ENCODE measurements at regions not wholly inside any gene's neighbourhood (a gene's known extent, or its start where the extent isn't known, plus 50 kb on each side); places are given as distances from the start of the nearest gene placed in this dataset.

DNA sequence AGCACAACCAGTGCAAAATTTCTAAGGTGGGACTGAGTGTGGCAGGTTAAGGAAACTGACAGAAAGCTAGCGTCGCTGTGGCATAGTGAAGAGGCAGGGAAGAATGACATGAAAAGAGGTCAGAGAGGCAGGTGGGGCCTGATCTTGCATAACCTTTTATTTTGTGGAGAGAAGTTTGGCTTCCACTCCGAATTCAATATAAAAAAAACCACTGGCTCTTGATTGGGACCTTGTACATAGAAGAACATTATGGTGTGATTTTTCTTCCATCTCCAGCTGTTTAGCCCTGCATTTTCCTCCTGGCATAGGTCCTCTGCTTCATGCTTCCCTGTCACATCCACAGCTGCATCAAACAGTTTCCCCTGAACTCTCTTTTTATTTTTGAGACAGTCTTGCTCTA is 170.5 kb upstream of the MEOX2 start:
- in situ Hi-C loops (cut with MboI), result no loop called here

More for the DNA sequence above, 170.5 kb upstream of the MEOX2 start:
- Histone ChIP-seq H3K36me3 (ENCODE audit: control insufficient read depth, insufficient read depth, low read length) (no peaks in the 10 kb centered on the region), H3K79me2 (ENCODE audit: control insufficient read depth, insufficient read depth, low read length) (no peaks in the 10 kb centered on the region), H3K27me3 (ENCODE audit: control insufficient read depth in 2 of 2, insufficient read depth in 2 of 2, low read length in 2 of 2) (no peaks in the 10 kb centered on the region), H3K9me1 (ENCODE audit: control insufficient read depth, insufficient read depth, low read length) (no peaks in the 10 kb centered on the region), H3K9me3 (replicated peaks; ENCODE audit: control insufficient read depth, insufficient read depth, low read depth, low read length) (0 out of 2 replicates have a peak, but pooled peaks cover 4% of the 10 kb centered on the region), H3K4me1 (replicated peaks in 1 of 2; ENCODE audit: control insufficient read depth in 2 of 2, insufficient read depth in 2 of 2, low read length in 2 of 2) (no peaks in the 10 kb centered on the region), H4K20me1 (replicated peaks; ENCODE audit: control insufficient read depth, insufficient read depth, low read length) (no peaks in the 10 kb centered on the region), H2AFZ (ENCODE audit: low read depth, low read length) (no peak overlapping the region), H3K4me2 (ENCODE audit: insufficient read depth, low read length) (no peak overlapping the region), H3K4me3 (no peak overlapping the region), H3K27ac (ENCODE audit: extremely low read depth, low read depth, low read length) (no peak overlapping the region), H3K9ac (ENCODE audit: insufficient read depth in 1 of 2, low read depth in 2 of 2, low read length in 2 of 2) (no peak overlapping the region)
- no TSS peak for BruUV-seq (replicated peaks)
- ATAC-seq, result no peak
- DNase-seq (ENCODE audit: extremely low read depth in 1 of 4, low spot score in 3 of 4), result no peak
- TF ChIP-seq MBD2 (IDR thresholded peaks at IDR 0.05; ENCODE audit: borderline replicate concordance, low read depth), result no peak
- TF ChIP-seq DPF2 (IDR thresholded peaks at IDR 0.05), result no peak
- TF ChIP-seq, protein P1, sequence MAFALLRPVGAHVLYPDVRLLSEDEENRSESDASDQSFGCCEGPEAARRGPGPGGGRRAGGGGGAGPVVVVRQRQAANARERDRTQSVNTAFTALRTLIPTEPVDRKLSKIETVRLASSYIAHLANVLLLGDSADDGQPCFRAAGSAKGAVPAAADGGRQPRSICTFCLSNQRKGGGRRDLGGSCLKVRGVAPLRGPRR (CRISPR knock-in tag; IDR thresholded peaks at IDR 0.05), result no peak
- no peak for TF ChIP-seq TCF3 (CRISPR knock-in tag; IDR thresholded peaks at IDR 0.05)
- no peak for TF ChIP-seq HMGN3 (IDR thresholded peaks at IDR 0.05; ENCODE audit: borderline replicate concordance, extremely low read depth, insufficient read length, low read depth, low read length)
- TF ChIP-seq HDAC2 (IDR thresholded peaks at IDR 0.05), result no peak
- TF ChIP-seq CCNT2 (IDR thresholded peaks at IDR 0.05; ENCODE audit: borderline replicate concordance, extremely low read depth, insufficient read length, low read depth, low read length), result no peak
- TF ChIP-seq, protein P2, sequence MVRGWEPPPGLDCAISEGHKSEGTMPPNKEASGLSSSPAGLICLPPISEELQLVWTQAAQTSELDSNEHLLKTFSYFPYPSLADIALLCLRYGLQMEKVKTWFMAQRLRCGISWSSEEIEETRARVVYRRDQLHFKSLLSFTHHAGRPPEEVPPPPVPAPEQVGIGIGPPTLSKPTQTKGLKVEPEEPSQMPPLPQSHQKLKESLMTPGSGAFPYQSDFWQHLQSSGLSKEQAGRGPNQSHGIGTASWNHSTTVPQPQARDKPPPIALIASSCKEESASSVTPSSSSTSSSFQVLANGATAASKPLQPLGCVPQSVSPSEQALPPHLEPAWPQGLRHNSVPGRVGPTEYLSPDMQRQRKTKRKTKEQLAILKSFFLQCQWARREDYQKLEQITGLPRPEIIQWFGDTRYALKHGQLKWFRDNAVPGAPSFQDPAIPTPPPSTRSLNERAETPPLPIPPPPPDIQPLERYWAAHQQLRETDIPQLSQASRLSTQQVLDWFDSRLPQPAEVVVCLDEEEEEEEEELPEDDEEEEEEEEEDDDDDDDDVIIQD (CRISPR knock-in tag; IDR thresholded peaks at IDR 0.05), result no peak
- no peak for TF ChIP-seq ZNF507 (tag; conservative IDR thresholded peaks at IDR 0.05)
- TF ChIP-seq MYC (IDR thresholded peaks at IDR 0.05; ENCODE audit: low read depth, low read length), result no peak
- no peak for TF ChIP-seq MYC (CRISPR knock-in tag; IDR thresholded peaks at IDR 0.05; ENCODE audit: borderline replicate concordance, low read depth)
- TF ChIP-seq, protein P3, sequence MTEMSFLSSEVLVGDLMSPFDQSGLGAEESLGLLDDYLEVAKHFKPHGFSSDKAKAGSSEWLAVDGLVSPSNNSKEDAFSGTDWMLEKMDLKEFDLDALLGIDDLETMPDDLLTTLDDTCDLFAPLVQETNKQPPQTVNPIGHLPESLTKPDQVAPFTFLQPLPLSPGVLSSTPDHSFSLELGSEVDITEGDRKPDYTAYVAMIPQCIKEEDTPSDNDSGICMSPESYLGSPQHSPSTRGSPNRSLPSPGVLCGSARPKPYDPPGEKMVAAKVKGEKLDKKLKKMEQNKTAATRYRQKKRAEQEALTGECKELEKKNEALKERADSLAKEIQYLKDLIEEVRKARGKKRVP (CRISPR knock-in tag; IDR thresholded peaks at IDR 0.05), result no peak
- TF ChIP-seq PHB (CRISPR knock-in tag; IDR thresholded peaks at IDR 0.05), result no peak
- CTCF ChIA-PET (ENCODE audit: low intra/inter-chr PET ratio), result no interaction called here
- 0% methylated on average over 3 of the region's 3 CpGs for WGBS (ENCODE audit: insufficient coverage, low coverage, missing lambda C conversion rate)
- POLR2A ChIA-PET, result no interaction called here
- intact Hi-C loops (cut with micrococcal nuclease), result no loop called here
- no peak for FAIRE-seq
